HG02981 (cell line): ENCODE measurements at regions not wholly inside any gene's neighbourhood (a gene's known extent, or its start where the extent isn't known, plus 50 kb on each side); places are given as distances from the start of the nearest gene placed in this dataset.

Experiments
- ATAC-seq: cut with Tn5 transposase; IDR thresholded peaks from one replicate; pipeline ENCODE4 v1.9.1; 2021; ENCODE audit warnings: mild to moderate bottlenecking, moderate library complexity; ENCODE audit not compliant: unreplicated experiment

DNA sequence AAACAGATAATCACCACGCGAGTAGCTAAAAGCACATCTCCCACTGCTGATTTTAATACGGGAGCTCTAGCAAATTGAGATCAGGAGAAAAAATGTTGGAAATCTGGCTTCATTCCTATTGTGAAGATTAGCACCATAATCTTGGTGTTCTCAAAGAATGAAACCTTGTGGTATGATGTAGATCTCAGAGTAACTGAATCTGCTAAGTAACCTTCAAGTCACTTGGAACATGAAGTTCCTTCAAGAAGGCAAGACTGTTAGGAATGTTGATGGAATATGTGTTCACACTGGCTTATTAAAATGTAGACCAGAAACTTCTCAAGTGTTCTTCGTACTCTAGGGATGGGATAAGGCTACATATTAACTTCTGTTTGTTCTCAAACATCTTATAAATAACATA lies 117.4 kb upstream of the CHRM3 start:
- ATAC-seq, result no peak

DNA sequence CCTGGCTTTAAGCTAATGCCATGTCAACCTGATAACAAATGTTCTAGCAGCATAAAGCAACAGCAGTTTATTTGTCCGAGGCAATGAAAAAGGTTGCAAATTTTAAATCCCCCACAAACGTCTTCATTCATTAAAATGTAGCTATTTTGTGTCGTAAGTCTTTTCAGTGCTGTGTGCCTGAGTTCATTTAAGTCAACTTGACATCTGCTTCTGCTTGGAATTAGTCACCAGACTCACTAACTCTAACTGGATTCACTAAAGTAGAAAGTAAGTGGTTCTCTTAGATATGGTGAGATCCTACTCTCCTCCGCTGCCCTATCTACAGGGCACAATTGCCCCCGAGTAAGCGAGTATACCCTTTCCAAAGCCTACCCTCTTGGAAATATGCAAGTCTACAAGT lies 118.4 kb upstream of the CHRM3 start:
- ATAC-seq, result no peak

DNA sequence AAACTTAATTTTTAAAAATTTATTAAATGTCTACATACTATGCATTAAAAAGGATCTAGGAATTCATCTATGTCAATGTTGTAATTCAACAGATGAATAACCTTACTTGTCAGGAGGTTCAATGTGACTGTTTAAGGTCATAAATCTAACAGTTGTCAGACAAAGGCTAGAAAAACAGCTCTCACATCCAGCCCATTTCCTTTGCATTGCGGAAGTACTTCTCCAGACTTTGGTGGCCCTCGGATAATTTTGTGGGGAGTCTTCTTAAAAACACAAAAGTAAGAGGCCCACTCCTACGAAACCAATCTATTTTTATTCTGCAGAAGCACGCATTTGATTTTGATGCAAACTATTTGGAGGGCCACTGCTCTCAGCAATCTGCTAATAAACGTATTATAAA lies 122.6 kb upstream of the CHRM3 start:
- ATAC-seq, result no peak

DNA sequence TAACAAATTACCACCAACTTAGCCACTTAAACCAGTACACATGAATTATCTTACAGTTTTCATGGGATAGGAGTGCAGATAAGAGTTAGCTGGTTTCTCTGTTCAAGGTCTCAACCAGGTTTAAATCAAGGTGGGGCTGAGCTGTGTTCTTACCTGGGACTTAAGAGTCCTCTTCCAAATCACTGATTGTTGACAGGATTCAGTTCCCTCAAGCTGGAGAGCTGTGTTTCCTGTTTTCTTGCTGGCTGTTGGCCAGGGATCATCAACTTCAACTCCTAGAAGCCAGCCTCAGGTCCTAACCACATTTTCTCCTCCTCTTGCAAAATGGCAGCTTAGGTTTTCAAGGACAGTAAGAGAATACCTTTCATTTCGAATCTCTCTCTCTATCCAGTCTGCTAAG lies 123.8 kb upstream of the CHRM3 start:
- ATAC-seq, result no peak

DNA sequence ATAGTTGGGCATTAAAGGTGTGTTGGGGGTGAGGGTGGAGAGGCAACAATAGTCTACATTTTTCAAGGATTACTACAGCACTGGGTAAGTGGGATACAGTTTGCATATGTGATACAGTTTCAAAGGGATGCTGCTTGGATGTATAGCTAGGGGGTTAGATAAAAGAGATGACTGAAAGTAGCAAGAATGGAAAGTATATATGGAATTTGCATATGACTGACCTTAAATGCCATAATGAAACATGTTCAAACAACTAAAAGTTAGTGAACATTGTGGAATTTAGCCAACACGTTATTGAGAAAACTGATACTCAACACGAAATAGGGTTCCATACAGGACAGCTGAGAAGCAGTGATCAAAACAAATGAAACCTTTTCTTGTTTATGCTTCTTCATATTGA lies 124.8 kb upstream of the CHRM3 start:
- ATAC-seq, result no peak

DNA sequence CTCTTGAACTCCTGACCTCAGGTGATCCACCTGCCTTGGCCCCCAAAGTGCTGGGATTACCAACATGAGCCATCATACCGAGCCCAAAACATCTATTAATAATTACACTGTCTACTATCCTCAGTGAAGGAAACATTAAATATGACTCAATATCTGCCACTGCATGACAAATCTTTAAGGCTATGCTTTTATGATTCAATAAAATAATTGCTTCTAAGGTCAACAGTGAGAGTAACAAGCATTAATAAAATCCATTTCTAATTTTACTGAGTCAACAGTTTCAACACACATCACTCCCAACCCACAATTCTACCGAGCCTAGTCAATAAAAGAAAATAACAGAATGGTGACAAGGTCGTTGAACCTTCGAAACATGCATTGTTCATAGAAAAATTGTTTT lies 125.5 kb upstream of the CHRM3 start:
- ATAC-seq, result no peak

GRCh38 chr1:239255628-239256160 lies 130.7 kb upstream of the CHRM3 start:
- no peak for ATAC-seq

DNA sequence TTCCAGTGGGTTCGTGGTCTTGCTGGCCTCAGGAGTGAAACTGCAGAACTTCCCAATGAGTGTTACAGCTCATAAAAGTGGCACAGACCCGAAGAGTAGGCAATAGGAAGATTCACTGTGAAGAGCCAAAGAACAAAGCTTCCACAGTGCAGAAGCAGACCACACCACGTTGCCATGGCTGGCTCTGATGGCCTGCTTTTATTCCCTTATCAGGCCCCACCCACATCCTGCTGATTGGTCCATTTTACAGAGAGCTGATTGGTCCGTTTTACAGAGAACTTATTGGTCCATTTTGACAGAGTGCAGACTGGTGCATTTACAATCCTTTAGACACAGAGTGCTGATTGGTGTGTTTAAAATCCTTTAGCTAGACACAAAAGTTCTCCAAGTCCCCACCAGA lies 131.4 kb upstream of the CHRM3 start:
- ATAC-seq, result no peak

GRCh38 chr1:239253032-239253431 lies 133.3 kb upstream of the CHRM3 start:
- ATAC-seq, result no peak

DNA sequence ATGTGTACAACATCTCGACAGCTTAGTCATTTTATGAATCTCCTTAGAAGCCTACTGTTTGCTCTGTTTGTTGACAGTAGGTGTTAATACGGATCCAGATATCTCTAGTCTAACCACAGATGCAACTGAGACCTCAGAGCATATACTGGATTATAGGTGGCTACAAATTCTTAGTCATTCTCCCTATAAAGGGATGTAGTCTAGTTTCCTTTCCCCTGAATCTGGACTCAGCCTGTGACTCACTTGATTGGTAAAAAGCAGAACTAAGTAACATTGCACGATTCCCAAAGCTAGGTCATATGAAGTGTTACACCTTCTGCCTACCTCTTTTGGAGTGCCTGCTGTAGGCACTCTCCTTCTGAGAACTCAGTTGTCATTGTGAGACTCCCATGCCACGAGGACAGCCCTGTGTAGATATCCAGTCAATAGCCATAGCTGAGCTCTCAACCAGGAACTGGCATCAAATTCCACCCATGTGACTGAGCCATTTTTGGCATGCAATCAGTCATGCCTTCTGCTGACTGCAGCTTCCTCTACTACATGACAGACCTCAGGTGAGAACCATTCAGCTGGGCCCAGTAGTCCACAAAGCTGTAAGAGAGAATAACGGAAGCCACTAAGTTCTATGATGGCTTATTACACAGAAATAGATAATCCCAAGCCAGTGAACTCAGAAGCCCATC lies 135.9 kb upstream of the CHRM3 start:
- no peak for ATAC-seq

- no peak for ATAC-seq
Observed at GRCh38 chr1:239247285-239247684, 139.1 kb upstream of the CHRM3 start.

DNA sequence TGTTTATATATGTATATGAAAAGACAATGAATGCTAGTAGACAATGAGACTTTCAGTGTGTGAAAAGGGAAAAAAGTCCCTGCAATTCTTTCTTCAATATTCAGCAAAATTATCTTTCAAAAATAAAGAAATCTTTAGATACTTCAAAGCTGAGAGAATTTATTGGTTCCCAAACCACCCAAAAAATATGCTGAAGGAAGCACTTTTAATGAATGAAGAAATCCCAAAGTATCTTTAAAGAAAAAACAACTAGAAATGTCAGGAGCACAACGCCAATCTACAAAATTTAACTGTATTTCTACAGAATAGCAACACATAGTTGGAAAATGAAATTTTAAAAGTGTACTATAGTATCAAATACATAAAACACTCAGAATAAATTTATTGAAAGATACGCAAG lies 142.3 kb upstream of the CHRM3 start:
- ATAC-seq, result no peak

DNA sequence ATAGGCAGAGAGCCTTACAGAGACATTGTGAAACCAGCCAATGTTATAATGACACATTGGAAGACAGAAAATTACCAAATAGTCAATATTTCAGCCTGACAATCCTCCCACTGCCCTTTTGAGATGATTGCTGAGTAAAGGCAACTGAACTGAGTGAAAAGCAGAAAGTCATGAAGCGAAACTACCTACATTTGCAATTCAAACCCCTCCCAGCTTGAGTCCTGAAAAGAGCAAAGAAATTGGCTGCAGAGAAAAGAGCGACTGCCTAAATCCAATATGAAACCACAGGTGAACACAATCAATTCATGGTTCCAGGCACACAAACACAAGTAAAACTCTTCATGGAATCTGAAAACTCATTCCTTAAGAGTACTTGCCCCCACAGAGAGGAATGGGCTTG lies 143.4 kb upstream of the CHRM3 start:
- no peak for ATAC-seq

- no peak for ATAC-seq
Observed at GRCh38 chr1:239242404-239242803, 144.0 kb upstream of the CHRM3 start.

DNA sequence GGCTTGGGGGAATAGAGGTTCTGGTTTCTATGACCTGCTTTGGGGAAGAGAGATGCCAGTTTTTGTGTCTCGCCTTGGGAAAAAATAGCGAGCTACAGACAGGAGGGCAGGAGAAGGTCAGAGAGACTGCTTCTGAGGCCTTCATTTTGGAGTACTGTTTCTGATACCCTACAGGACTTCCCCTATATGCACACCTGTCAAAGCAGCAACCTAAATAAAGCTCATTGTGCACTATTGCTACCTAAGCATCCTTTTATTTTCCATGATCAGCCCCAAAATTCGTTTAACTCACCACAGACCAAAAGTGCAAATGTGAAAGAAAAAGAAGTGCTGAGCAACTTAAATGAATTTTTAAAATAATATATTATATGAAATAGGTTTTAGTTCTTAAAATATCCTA lies 145.6 kb upstream of the CHRM3 start:
- ATAC-seq, result no peak

GRCh38 chr1:239239529-239239928 lies 146.8 kb upstream of the CHRM3 start:
- no peak for ATAC-seq

- ATAC-seq, result no peak
Observed at GRCh38 chr1:239237912-239238311, 148.5 kb upstream of the CHRM3 start.

- no peak for ATAC-seq
Observed at GRCh38 chr1:239233626-239234025, 152.7 kb upstream of the CHRM3 start.

DNA sequence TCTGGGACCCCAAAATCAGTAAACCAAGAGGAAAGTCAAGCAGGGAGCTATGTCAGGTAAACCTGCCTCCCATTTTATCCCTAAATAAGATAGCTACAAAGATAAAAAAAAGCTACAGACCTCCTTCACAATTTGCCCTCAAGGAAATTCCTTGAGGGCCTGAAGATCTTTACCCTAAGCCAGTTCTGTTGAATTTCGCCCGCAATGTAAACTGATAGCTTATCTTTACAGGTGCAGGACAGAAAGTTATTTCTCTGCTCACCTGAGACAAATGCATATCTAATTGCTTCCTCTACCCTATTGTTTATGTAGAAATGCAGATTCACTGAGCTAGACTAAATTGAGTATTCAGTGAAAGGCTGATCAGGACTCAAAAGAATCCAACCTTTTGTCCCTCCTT lies 153.4 kb upstream of the CHRM3 start:
- no peak for ATAC-seq

DNA sequence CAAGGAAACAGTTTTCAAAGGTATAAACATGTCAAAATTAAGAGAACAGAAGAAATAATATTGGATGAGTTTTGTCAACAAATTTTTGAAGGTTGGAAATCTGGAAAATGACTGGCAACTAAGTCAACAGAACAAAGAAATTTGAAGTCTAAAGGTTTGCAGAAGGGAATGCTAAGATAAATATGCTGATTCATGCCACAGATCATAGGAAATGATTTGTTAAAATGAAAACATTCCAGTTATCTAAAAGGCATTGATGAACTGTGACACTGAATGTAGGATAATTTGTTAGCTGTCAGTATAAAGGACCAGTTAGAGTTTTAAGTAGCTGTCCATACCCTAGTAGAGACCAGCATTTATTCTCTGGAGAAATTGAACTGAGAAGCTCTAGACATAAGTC lies 157.9 kb upstream of the CHRM3 start:
- no peak for ATAC-seq

- ATAC-seq, result no peak
Observed at GRCh38 chr1:239225396-239225795, 161.0 kb upstream of the CHRM3 start.

DNA sequence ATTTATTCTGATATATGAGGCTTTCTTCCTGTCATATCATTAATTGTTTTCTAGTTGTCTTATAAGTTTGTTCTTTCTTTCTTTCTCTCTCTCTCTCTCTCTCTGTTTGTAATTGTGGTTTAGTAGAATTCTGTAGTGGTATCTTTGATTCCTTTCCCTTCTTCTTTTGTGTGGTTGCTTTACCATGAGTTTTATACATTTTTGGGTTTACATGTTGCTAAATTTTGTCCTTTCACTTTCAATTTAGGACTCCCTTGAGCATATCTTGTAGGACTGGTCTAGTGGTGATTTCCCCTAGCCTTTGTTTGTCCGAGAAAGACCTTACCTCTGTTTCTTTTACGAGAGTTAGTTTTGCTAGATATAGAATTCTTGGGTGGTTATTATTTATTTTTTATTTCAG lies 162.3 kb upstream of the CHRM3 start:
- ATAC-seq, result no peak

DNA sequence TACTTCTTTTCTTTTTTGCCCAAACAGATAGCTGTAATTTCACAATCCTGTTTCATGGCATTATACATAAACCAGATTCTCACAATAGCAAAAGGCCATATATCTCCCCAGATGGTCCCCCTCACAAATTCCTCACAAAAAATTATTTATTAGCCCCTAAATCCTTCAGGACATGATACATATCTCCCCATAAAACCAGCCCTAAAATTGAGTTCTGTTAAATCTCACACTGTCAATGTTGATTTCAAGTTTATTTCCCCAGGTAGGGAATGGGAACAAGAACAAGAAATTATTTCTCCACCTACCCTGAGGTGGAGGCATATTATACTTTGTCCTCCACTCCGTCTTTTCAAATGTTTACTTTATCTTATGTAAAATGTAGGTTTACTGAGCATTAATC lies 163.4 kb upstream of the CHRM3 start:
- ATAC-seq, result no peak
